ENCODE measurements at regions not wholly inside any gene's neighbourhood (a gene's known extent, or its start where the extent isn't known, plus 50 kb on each side); places are given as distances from the start of the nearest gene placed in this dataset.

- TF ChIP-seq CTCF (optimal IDR thresholded peaks at IDR 0.05 in 1 of 3, IDR thresholded peaks at IDR 0.05 in 1 of 3, conservative IDR thresholded peaks at IDR 0.05 in 1 of 3; ENCODE audit: extremely low read depth in 1 of 3, insufficient read depth in 2 of 3, low read length in 3 of 3) (no peak), EZH2 (IDR thresholded peaks at IDR 0.05; ENCODE audit: low read length) (no peak)
Measured at GRCh38 chr2:184078496-184078895, 519.8 kb upstream of the ZNF804A start.

Measured in keratinocyte (primary cell).